ENCODE measurements at regions not wholly inside any gene's neighbourhood (a gene's known extent, or its start where the extent isn't known, plus 50 kb on each side); places are given as distances from the start of the nearest gene placed in this dataset.

DNA sequence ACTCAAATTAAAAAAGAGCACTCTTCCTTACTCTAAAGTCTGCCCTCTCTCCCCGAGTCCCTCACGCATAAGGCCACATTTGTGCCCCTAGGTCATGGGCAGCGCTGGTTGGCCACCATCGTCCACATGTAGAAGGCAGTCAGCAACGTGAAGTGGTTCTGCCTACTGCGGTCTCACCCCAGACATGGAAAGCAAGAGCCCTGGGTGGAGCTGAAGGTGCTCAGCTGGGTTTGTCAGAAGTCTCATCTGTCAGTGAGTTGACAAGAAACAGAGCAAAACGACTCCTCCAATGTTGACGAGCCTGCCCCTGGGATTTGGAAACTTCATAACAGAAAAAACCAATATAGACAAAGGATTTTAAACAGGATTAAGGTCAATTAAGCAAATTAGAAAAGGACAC lies 192.3 kb upstream of the PRSS58 start:
- H3K4me3 Mint-ChIP-seq, result no peak overlapping the region
- H3K36me3 ChIP-seq (ENCODE audit: insufficient read depth), result no peaks in the 10 kb centered on the region
- H3K27ac ChIP-seq (ENCODE audit: low read depth), result no peak overlapping the region
- DNase-seq (ENCODE audit: low spot score) (no peak), ATAC-seq (no peak)
- peaks cover 2% of the 10 kb centered on the region for H3K27me3 Mint-ChIP-seq (ENCODE audit: insufficient read depth, low read depth, poor library complexity)
- H2AFZ ChIP-seq, result no peak overlapping the region
- H3F3A ChIP-seq (replicated peaks; ENCODE audit: low read depth), result no peaks in the 10 kb centered on the region
- H3K4me1 Mint-ChIP-seq, result peaks cover 5% of the 10 kb centered on the region
- H3K4me3 ChIP-seq, result no peak overlapping the region
- no peaks in the 10 kb centered on the region for H3K9me2 ChIP-seq (ENCODE audit: insufficient read depth)
- no peaks in the 10 kb centered on the region; the same call in 1 of the 2 replicates for H3K4me1 ChIP-seq (ENCODE audit: insufficient read depth)
- H3K4me2 ChIP-seq, result no peak overlapping the region
- no peaks in the 10 kb centered on the region for H3K27me3 ChIP-seq (ENCODE audit: insufficient read depth)
- H3K27ac Mint-ChIP-seq, result no peak overlapping the region
- H4K20me1 ChIP-seq (replicated peaks; ENCODE audit: insufficient read depth), result no peaks in the 10 kb centered on the region
- no peaks in the 10 kb centered on the region for H3K79me2 ChIP-seq (replicated peaks; ENCODE audit: insufficient read depth)
- TF ChIP-seq STAT1 (IDR thresholded peaks at IDR 0.05; ENCODE audit: unreplicated experiment) (no peak), ZNF331 (CRISPR knock-in tag; IDR thresholded peaks at IDR 0.05; ENCODE audit: low read depth) (no peak), JUNB (IDR thresholded peaks at IDR 0.05; ENCODE audit: unreplicated experiment) (no peak), POLR2AphosphoS5 (IDR thresholded peaks at IDR 0.05; ENCODE audit: low read depth) (no peak), EZH2phosphoT487 (IDR thresholded peaks at IDR 0.05; ENCODE audit: unreplicated experiment) (no peak), ZNF114 (CRISPR knock-in tag; IDR thresholded peaks at IDR 0.05) (no peak), CREB1 (CRISPR knock-in tag; IDR thresholded peaks at IDR 0.05; ENCODE audit: low read depth) (no peak), NANOG (IDR thresholded peaks at IDR 0.05; ENCODE audit: borderline replicate concordance) (no peak), EZH2 (IDR thresholded peaks at IDR 0.05; ENCODE audit: low read depth, unreplicated experiment) (no peak)
- TF ChIP-seq, protein P1, sequence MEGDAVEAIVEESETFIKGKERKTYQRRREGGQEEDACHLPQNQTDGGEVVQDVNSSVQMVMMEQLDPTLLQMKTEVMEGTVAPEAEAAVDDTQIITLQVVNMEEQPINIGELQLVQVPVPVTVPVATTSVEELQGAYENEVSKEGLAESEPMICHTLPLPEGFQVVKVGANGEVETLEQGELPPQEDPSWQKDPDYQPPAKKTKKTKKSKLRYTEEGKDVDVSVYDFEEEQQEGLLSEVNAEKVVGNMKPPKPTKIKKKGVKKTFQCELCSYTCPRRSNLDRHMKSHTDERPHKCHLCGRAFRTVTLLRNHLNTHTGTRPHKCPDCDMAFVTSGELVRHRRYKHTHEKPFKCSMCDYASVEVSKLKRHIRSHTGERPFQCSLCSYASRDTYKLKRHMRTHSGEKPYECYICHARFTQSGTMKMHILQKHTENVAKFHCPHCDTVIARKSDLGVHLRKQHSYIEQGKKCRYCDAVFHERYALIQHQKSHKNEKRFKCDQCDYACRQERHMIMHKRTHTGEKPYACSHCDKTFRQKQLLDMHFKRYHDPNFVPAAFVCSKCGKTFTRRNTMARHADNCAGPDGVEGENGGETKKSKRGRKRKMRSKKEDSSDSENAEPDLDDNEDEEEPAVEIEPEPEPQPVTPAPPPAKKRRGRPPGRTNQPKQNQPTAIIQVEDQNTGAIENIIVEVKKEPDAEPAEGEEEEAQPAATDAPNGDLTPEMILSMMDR (conservative IDR thresholded peaks at IDR 0.05; ENCODE audit: low read depth in 2 of 2), result no peak
- TF ChIP-seq, protein P2, sequence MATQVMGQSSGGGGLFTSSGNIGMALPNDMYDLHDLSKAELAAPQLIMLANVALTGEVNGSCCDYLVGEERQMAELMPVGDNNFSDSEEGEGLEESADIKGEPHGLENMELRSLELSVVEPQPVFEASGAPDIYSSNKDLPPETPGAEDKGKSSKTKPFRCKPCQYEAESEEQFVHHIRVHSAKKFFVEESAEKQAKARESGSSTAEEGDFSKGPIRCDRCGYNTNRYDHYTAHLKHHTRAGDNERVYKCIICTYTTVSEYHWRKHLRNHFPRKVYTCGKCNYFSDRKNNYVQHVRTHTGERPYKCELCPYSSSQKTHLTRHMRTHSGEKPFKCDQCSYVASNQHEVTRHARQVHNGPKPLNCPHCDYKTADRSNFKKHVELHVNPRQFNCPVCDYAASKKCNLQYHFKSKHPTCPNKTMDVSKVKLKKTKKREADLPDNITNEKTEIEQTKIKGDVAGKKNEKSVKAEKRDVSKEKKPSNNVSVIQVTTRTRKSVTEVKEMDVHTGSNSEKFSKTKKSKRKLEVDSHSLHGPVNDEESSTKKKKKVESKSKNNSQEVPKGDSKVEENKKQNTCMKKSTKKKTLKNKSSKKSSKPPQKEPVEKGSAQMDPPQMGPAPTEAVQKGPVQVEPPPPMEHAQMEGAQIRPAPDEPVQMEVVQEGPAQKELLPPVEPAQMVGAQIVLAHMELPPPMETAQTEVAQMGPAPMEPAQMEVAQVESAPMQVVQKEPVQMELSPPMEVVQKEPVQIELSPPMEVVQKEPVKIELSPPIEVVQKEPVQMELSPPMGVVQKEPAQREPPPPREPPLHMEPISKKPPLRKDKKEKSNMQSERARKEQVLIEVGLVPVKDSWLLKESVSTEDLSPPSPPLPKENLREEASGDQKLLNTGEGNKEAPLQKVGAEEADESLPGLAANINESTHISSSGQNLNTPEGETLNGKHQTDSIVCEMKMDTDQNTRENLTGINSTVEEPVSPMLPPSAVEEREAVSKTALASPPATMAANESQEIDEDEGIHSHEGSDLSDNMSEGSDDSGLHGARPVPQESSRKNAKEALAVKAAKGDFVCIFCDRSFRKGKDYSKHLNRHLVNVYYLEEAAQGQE (IDR thresholded peaks at IDR 0.05; ENCODE audit: unreplicated experiment), result no peak
- TF ChIP-seq, protein P3, sequence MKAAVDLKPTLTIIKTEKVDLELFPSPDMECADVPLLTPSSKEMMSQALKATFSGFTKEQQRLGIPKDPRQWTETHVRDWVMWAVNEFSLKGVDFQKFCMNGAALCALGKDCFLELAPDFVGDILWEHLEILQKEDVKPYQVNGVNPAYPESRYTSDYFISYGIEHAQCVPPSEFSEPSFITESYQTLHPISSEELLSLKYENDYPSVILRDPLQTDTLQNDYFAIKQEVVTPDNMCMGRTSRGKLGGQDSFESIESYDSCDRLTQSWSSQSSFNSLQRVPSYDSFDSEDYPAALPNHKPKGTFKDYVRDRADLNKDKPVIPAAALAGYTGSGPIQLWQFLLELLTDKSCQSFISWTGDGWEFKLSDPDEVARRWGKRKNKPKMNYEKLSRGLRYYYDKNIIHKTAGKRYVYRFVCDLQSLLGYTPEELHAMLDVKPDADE (IDR thresholded peaks at IDR 0.05), result no peak
- TF ChIP-seq, protein P4, sequence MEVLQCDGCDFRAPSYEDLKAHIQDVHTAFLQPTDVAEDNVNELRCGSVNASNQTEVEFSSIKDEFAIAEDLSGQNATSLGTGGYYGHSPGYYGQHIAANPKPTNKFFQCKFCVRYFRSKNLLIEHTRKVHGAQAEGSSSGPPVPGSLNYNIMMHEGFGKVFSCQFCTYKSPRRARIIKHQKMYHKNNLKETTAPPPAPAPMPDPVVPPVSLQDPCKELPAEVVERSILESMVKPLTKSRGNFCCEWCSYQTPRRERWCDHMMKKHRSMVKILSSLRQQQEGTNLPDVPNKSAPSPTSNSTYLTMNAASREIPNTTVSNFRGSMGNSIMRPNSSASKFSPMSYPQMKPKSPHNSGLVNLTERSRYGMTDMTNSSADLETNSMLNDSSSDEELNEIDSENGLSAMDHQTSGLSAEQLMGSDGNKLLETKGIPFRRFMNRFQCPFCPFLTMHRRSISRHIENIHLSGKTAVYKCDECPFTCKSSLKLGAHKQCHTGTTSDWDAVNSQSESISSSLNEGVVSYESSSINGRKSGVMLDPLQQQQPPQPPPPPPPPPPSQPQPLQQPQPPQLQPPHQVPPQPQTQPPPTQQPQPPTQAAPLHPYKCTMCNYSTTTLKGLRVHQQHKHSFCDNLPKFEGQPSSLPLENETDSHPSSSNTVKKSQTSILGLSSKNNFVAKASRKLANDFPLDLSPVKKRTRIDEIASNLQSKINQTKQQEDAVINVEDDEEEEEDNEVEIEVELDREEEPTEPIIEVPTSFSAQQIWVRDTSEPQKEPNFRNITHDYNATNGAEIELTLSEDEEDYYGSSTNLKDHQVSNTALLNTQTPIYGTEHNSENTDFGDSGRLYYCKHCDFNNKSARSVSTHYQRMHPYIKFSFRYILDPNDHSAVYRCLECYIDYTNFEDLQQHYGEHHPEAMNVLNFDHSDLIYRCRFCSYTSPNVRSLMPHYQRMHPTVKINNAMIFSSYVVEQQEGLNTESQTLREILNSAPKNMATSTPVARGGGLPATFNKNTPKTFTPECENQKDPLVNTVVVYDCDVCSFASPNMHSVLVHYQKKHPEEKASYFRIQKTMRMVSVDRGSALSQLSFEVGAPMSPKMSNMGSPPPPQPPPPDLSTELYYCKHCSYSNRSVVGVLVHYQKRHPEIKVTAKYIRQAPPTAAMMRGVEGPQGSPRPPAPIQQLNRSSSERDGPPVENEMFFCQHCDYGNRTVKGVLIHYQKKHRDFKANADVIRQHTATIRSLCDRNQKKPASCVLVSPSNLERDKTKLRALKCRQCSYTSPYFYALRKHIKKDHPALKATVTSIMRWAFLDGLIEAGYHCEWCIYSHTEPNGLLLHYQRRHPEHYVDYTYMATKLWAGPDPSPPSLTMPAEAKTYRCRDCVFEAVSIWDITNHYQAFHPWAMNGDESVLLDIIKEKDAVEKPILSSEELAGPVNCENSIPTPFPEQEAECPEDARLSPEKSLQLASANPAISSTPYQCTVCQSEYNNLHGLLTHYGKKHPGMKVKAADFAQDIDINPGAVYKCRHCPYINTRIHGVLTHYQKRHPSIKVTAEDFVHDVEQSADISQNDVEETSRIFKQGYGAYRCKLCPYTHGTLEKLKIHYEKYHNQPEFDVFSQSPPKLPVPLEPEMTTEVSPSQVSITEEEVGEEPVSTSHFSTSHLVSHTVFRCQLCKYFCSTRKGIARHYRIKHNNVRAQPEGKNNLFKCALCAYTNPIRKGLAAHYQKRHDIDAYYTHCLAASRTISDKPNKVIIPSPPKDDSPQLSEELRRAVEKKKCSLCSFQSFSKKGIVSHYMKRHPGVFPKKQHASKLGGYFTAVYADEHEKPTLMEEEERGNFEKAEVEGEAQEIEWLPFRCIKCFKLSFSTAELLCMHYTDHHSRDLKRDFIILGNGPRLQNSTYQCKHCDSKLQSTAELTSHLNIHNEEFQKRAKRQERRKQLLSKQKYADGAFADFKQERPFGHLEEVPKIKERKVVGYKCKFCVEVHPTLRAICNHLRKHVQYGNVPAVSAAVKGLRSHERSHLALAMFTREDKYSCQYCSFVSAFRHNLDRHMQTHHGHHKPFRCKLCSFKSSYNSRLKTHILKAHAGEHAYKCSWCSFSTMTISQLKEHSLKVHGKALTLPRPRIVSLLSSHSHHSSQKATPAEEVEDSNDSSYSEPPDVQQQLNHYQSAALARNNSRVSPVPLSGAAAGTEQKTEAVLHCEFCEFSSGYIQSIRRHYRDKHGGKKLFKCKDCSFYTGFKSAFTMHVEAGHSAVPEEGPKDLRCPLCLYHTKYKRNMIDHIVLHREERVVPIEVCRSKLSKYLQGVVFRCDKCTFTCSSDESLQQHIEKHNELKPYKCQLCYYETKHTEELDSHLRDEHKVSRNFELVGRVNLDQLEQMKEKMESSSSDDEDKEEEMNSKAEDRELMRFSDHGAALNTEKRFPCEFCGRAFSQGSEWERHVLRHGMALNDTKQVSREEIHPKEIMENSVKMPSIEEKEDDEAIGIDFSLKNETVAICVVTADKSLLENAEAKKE (CRISPR knock-in tag; IDR thresholded peaks at IDR 0.05), result no peak
- no peaks in the 10 kb centered on the region for H3K9me3 Mint-ChIP-seq
- no peaks in the 10 kb centered on the region for H3K36me3 Mint-ChIP-seq (ENCODE audit: low read depth)

Data from GM23338 (cell line).